HUES6 (cell line): ENCODE measurements at regions not wholly inside any gene's neighbourhood (a gene's known extent, or its start where the extent isn't known, plus 50 kb on each side); places are given as distances from the start of the nearest gene placed in this dataset.

Experiments
- H3K27ac ChIP-seq: 2 replicates; pipeline ENCODE4 v1.7.0; 2013; ENCODE audit warnings: low read depth, mild to moderate bottlenecking, low read length, inconsistent platforms
- H3K27me3 ChIP-seq: 2 replicates; pipeline ENCODE4 v1.6.1; 2013; ENCODE audit warnings: low read length; ENCODE audit not compliant: control insufficient read depth, insufficient read depth
- H3K36me3 ChIP-seq: 2 replicates; pipeline ENCODE4 v1.6.1; 2013; ENCODE audit warnings: low read length; ENCODE audit not compliant: control insufficient read depth, insufficient read depth
- H3K4me1 ChIP-seq: 2 replicates; pipeline ENCODE4 v1.6.1; 2013; ENCODE audit warnings: low read length; ENCODE audit not compliant: control insufficient read depth, insufficient read depth
- H3K4me3 ChIP-seq: 2 replicates; pipeline ENCODE4 v1.5.1; 2013; ENCODE audit warnings: low read depth, low read length
- H3K9ac ChIP-seq: one replicate; pipeline ENCODE4 v1.6.1; 2013; ENCODE audit warnings: mild to moderate bottlenecking, low read length
- H3K9me3 ChIP-seq: 2 replicates; pipeline ENCODE4 v1.6.1; 2013; ENCODE audit warnings: low read depth, low read length; ENCODE audit not compliant: control insufficient read depth, insufficient read depth

DNA sequence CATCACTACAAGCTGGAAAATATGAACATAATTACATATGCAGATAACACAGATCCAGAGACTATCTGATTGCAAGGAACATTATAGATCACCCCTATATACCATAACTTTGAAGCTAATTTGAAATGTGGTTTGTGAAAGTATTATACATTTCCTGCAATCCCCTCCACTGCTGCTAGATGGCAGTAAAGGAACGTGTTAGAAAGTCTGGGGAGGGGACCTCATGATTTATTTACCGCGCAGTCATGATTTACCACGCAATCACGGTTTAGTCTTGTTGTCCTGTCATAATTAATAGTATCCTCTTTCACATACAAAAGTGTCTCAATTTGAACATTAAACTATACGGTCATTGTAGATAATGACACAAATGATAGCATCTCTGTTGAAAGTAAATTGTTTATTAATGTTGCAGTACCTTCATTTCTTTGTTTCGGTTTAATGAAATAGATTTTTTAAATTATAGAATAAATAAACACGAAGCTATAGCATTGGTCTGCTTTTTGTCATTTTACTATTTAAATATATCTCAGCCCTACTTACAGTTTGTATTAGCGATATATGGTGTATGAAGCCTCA, 145.3 kb upstream of the PRSS1 start:
- H3K4me1 ChIP-seq: no peaks in the 10 kb centered on the region
- no peaks in the 10 kb centered on the region for H3K36me3 ChIP-seq
- no peak overlapping the region for H3K4me3 ChIP-seq
- H3K27ac ChIP-seq: no peak overlapping the region
- peaks cover 6% of the 10 kb centered on the region; the same call in 1 of the 2 replicates for H3K27me3 ChIP-seq
- no peak overlapping the region for H3K9ac ChIP-seq
- no peaks in the 10 kb centered on the region for H3K9me3 ChIP-seq

DNA sequence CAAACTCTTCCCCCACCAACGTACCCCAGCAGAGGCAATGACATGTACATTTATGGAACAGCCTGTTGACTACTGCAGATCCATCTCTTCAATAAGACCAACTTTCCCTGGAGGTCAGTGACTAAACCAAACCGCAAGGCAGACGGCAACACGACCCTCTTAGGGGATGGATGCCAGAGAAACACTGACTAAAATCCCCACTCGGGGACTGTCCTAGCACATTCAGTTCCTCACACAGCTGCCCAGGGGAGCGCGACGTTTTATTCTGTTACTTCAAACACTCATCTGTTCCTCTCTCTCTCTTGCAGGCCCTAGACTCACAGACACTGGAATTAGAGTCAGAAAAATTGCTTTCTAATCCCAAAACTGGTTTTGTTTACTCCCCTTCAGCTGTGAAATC, 146.5 kb upstream of the PRSS1 start:
- no peak overlapping the region for H3K4me3 ChIP-seq
- H3K27me3 ChIP-seq: peaks cover 6% of the 10 kb centered on the region; the same call in 1 of the 2 replicates
- no peak overlapping the region for H3K27ac ChIP-seq
- no peaks in the 10 kb centered on the region for H3K4me1 ChIP-seq
- H3K36me3 ChIP-seq: no peaks in the 10 kb centered on the region
- no peak overlapping the region for H3K9ac ChIP-seq
- no peaks in the 10 kb centered on the region for H3K9me3 ChIP-seq

DNA sequence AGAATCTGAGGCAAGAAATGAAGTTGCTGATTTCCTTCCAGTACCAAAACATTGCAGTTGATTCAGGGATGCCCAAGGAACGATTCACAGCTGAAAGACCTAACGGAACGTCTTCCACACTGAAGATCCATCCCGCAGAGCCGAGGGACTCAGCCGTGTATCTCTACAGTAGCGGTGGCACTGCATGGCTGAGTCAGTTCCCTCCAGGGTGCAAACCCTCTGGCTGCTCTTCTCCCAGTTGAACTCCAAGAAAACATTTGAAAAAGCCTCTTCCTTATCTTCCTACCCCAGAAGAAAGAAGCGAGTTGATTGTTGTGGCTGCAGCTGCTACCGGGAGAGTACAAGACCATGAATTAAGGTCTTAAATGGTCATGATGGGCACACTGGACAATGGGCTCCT, 147.1 kb upstream of the PRSS1 start:
- Histone ChIP-seq H3K36me3 (no peaks in the 10 kb centered on the region), H3K9ac (no peak overlapping the region), H3K4me3 (no peak overlapping the region), H3K27me3 (peaks cover 6% of the 10 kb centered on the region; the same call in 1 of the 2 replicates), H3K27ac (no peak overlapping the region), H3K4me1 (no peaks in the 10 kb centered on the region), H3K9me3 (no peaks in the 10 kb centered on the region)

DNA sequence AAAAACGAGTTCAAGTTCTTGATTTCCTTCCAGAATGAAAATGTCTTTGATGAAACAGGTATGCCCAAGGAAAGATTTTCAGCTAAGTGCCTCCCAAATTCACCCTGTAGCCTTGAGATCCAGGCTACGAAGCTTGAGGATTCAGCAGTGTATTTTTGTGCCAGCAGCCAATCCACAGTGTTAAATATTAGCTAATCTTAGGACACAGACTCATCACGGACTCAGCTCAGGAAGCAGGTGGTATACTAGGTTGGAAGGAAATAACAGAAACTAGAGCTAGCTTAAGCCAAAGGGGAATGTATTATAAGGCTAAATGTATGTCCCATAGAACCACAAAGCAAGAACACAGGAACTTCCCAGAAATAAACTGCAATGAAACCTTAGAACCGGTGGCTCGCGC, 151.0 kb upstream of the PRSS1 start:
- Histone ChIP-seq H3K9ac (no peak overlapping the region), H3K27me3 (peaks cover 6% of the 10 kb centered on the region; the same call in 1 of the 2 replicates), H3K27ac (no peak overlapping the region)

DNA sequence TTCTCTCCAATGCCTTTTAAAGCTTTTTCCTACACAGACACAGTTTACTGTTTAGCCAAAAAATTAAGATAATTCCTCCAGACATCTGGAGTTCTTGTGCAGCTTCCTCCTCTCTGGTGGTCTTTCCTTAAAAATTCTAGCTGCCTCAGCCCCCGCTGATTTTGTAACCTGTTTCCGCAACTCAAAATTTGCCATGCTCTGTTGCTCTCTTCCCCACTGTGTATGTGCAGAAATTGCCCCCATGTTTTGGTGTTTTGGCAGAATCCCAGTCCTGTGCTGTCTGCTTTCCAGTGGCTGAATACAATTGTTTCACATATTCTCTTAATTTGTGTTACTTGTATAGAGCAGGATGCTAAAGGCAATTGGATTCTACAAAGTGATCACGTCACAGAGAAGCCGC, 151.7 kb upstream of the PRSS1 start:
- no peak overlapping the region for H3K27ac ChIP-seq
- H3K27me3 ChIP-seq: peaks cover 6% of the 10 kb centered on the region; the same call in 1 of the 2 replicates
- H3K9ac ChIP-seq: no peak overlapping the region
- H3K4me3 ChIP-seq: no peak overlapping the region
- H3K36me3 ChIP-seq: no peaks in the 10 kb centered on the region
- H3K9me3 ChIP-seq: no peaks in the 10 kb centered on the region
- no peaks in the 10 kb centered on the region for H3K4me1 ChIP-seq

More for the DNA sequence above, 151.0 kb upstream of the PRSS1 start:
- Histone ChIP-seq H3K36me3 (no peaks in the 10 kb centered on the region), H3K9me3 (no peaks in the 10 kb centered on the region), H3K4me3 (no peak overlapping the region), H3K4me1 (no peaks in the 10 kb centered on the region)

DNA sequence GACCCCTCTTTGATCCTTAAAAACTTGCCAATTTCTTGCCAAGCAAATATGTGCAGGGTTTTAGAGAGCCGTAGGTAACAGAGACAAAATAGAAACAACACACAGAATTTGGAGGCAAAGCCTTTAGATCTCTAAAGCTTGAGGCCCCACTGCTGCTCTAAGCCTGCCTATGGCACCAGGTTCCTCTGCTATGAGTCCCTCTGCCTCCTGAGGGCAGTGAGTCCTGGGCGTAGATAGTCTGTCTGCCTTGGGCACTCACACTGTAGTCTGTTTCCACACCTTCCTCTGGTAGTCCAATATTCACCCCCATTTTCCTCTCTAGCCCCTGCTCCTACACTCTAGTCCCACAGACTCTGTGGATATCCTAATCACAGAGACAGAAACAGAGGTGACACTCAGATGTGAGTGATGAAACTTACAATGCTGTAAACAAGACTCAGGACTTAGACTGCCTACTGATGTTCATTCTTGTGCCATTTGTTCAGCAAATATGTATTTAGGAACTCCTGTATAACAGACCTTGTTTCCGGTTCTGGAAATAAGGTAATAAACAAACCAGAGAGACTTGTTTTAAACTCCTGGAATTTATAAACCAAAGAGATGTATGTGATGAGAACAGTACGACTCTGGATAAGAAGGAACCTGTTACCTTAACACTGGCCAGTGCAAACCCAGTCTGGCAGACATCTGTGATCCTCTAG, 153.3 kb upstream of the PRSS1 start:
- Histone ChIP-seq H3K27me3 (no peaks in the 10 kb centered on the region), H3K4me3 (no peak overlapping the region), H3K9ac (no peak overlapping the region), H3K9me3 (no peaks in the 10 kb centered on the region), H3K36me3 (no peaks in the 10 kb centered on the region), H3K4me1 (no peaks in the 10 kb centered on the region), H3K27ac (no peak overlapping the region)

DNA sequence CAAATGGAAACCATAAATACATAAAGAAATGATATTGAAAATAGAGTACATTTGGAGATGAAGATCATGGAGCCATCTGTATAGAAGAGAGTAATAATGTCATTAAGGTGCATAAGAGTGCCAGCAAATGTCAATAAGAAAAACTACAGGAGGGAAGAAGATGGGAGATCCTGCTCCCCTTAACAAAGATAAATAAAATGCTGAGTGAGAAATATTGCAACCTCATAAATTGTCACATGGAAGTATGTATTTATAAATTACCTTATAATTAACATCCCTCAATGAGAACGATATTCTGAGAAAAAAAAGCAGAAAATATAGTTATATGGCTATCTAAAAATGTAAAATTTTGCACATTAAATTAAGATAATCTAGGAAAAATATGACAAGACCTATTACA, 155.2 kb upstream of the PRSS1 start:
- Histone ChIP-seq H3K36me3 (no peaks in the 10 kb centered on the region), H3K9me3 (no peaks in the 10 kb centered on the region), H3K27me3 (no peaks in the 10 kb centered on the region), H3K4me1 (no peaks in the 10 kb centered on the region), H3K9ac (no peak overlapping the region), H3K4me3 (no peak overlapping the region), H3K27ac (no peak overlapping the region)

DNA sequence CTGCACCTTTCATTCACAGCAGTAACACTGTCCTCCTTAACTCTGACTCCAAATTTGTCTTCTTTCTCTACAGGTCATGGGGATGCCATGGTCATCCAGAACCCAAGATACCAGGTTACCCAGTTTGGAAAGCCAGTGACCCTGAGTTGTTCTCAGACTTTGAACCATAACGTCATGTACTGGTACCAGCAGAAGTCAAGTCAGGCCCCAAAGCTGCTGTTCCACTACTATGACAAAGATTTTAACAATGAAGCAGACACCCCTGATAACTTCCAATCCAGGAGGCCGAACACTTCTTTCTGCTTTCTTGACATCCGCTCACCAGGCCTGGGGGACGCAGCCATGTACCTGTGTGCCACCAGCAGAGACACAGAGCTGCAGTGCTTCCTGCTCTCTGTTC, 156.2 kb upstream of the PRSS1 start:
- Histone ChIP-seq H3K9me3 (no peaks in the 10 kb centered on the region), H3K27ac (no peak overlapping the region), H3K27me3 (no peaks in the 10 kb centered on the region), H3K4me1 (no peaks in the 10 kb centered on the region), H3K36me3 (no peaks in the 10 kb centered on the region), H3K9ac (no peak overlapping the region), H3K4me3 (no peak overlapping the region)

DNA sequence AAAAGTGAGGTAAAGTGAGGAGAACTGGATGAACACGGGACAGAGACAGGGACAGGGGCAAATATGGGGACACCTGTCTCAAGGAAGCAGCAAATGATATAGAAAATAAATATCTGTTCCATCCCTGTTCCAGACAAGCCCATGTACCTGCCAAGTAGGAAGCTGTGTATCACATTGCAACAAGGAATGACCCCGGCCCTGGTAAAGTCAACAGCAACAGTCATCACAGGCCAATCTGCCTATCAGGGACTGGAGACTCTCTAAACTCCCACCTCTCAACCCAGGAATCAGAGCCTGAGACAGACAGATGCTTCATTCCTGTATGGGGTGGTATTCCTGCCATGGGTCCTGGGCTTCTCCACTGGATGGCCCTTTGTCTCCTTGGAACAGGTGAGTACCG, 156.6 kb upstream of the PRSS1 start:
- Histone ChIP-seq H3K9ac (no peak overlapping the region), H3K27me3 (no peaks in the 10 kb centered on the region), H3K27ac (no peak overlapping the region), H3K9me3 (no peaks in the 10 kb centered on the region), H3K36me3 (no peaks in the 10 kb centered on the region), H3K4me1 (no peaks in the 10 kb centered on the region), H3K4me3 (no peak overlapping the region)

DNA sequence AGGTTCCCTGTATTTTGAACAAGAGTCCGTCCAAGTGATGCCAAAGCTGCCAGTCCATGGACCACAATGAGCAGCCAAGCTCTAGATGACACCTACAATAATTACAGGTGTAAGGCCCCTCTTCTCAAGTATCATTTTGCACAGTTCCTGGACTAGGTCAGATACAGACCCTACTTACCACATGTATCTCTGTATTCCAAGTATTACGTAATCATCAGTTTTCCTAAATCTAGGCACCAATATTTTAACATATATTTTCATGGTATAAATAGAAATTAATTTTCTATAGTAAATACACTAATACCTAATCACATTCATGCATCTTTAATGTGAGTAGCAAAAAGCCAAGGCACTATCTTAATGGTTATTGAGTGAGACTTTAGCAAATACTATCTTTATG, 157.0 kb upstream of the PRSS1 start:
- no peaks in the 10 kb centered on the region for H3K4me1 ChIP-seq
- H3K9ac ChIP-seq: no peak overlapping the region
- no peaks in the 10 kb centered on the region for H3K9me3 ChIP-seq
- H3K27ac ChIP-seq: no peak overlapping the region
- no peak overlapping the region for H3K4me3 ChIP-seq
- no peaks in the 10 kb centered on the region for H3K36me3 ChIP-seq
- no peaks in the 10 kb centered on the region for H3K27me3 ChIP-seq

DNA sequence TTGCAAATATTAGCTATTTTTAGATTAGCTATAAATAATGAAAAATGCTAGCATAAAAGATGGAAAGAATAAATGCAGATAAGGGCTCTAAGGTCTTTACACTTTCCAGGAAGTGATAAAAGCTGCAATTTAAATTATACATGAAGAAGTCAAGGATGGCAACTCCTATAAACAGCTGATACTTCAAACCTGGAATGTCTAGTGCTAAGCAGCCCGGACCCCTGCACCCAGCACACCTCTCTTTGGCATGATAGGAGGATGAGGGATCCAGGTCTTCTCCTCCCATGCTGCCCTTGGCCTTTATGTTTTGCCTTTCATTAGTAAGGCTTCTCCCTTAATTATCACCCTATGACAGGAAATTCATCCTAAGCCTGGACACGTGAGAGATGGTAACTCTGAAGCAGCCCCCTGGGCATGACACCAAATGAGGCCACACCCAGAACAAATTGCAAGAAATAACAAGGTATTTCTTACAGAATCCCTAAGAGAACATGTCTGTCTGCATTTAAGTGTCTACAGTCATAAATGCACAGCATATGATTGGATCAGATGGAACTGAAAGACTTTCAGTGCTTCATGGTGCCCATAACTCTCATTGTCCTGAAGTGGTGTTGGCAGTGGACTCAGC, 158.3 kb upstream of the PRSS1 start:
- H3K36me3 ChIP-seq: no peaks in the 10 kb centered on the region
- H3K4me1 ChIP-seq: no peaks in the 10 kb centered on the region
- no peak overlapping the region for H3K9ac ChIP-seq
- H3K27ac ChIP-seq: no peak overlapping the region
- no peak overlapping the region for H3K4me3 ChIP-seq
- no peaks in the 10 kb centered on the region for H3K9me3 ChIP-seq
- no peaks in the 10 kb centered on the region for H3K27me3 ChIP-seq
